NCI-H2029 treated with DMSO at 0.1 percent for 48 hours (cell line): ENCODE measurements at regions not wholly inside any gene's neighbourhood (a gene's known extent, or its start where the extent isn't known, plus 50 kb on each side); places are given as distances from the start of the nearest gene placed in this dataset.

Experiments used
- DNase-seq: peaks from one replicate; lab custom pipeline; 2025; lab: John Stamatoyannopoulos, UW

- DNase-seq: no peak
Observed at GRCh38 chr2:150585221-150585971, 97.9 kb upstream of the RND3 start.

DNA sequence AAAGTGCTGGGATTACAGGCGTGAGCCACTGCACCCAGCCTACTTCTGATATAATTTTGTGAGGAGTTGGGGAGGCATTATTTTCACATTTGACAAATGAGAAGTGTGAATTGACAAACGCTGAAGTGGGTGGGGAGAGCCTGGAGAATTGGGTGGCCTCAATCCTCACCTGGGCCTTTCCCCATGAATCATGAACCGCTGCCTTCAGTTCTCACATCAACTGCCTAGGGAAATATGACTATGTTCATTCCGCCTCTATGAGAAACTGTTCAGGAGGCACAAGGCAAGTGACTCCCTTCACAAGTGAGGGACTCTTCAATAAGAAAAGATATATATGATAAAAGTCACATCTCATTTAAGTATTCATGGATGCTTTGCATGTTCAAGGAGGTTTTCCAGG lies 96.6 kb upstream of the RND3 start:
- DNase-seq: no peak

- no peak for DNase-seq
Observed at GRCh38 chr2:150581717-150582472, 94.4 kb upstream of the RND3 start.

DNA sequence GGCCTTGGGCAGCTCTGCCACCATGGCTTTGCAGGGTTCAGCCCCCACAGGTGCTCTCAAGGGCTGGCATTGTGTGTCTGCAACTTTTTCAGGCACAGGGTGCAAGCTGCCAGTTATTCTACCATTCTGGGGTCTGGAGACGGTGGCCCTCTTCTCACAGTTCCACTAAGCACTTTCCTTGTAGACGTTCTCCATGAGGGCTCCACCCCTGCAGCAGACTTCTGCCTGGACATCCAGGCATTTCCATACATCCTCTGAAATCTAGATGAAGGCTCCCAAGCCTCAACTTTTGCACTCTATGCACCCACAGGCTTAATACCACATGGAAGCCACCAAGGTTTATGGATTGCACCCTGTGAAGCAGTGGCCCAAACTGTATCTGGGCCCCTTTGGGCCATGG lies 91.0 kb upstream of the RND3 start:
- DNase-seq: no peak

- no peak for DNase-seq
Observed at GRCh38 chr2:150575861-150576260, 88.4 kb upstream of the RND3 start.

DNA sequence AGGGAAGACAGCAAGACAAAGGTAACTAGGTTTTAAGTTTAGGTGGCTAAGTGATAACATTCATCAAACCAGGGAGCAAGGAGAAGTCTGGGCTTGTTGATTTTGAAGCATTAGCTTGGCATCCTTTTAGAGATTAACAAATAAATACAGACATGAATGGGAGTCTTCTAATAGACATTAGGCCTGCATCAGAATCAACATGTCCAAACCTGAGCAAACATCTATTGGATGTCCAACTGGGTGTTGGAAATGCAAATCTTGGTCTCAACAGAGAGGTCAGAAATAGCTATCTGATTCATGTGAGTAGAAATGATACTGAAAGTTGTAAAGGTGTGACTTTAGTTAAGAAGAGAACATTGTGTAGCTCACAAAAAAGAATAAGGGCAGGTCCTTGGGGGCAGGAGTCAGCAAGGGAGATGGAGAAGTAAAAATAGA lies 85.5 kb upstream of the RND3 start:
- DNase-seq: no peak

GRCh38 chr2:150572194-150572766 lies 84.8 kb upstream of the RND3 start:
- DNase-seq: no peak

GRCh38 chr2:150571121-150571520 lies 83.7 kb upstream of the RND3 start:
- no peak for DNase-seq

DNA sequence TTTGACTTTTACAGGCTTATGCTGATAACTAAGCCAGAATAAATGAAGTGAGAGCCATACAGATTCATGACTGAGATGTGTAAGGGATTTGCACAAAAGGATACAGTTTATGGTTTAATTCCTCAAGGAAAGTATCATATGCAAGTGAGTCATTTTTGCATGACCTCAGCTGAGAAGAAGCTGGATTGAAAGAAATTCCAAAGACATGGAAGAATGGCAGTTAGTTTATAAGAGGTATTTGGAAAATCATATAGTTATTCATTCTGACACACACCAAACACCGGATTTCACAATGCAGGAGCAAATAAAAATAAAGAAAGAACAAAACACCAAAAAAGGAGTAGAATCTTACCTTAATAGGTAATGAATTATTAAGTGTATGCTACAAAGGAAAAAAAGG lies 83.2 kb upstream of the RND3 start:
- no peak for DNase-seq

DNA sequence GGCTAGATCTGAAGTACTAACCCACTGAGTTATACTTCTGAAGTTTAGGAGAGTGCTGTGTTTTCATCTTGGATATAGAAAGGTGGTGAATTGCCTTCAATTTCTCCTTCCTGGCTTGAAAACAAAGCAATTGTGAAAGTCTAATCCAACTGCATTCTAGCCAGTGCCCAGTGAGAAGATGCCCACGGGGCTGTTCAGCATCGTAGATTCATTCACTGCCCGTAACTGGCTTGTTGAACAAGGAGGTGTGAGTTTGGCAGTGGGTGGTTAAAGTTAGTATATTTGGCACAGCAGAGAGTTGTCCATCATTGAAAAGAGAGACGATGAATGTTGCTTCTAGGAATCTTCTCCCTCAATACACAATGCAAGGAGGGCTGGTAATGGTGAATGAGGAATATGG lies 82.3 kb upstream of the RND3 start:
- DNase-seq: no peak

DNA sequence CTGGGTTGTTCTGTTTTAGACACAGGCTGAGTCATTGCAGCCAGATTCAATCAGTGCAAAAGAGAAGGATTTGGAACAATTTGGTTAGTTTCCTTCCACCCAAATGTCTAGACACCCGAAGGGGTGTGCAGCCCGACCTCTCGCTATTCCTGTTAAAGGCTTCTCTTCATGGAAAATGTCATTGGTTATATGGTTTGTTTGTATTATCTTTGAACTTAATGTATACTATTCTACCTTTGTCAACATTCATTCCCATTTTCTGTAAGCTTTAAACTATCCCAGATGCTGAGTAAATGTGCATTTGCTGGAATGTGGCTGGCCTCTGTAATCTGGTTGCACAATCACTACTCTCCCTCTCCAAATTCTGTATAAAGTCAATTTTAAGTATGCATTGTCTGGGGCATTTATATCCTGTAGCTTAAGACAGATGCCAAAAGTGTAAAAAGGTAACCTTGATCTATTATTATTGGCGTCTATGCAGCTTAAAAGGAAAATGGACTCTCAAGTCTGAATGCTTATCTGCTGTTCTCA lies 80.4 kb upstream of the RND3 start:
- no peak for DNase-seq

DNA sequence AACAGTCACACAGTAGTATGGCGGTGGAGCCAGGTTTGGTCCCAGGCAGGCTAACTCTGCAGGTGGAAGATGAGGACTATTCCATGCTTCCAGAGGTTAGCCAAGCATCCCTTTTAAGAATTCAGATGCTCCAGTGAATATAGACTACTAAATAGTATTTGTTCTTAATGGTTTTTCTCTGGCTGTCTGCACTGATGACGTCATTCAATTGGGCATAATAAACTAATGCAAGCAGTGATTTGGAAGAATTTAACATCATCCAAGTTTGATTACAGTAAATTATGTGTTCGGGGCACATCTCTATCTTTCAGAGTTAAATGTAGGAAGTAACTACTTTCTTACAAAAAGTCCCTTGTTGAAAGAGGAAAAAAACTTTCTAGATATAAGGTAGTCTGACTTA lies 78.8 kb upstream of the RND3 start:
- DNase-seq: no peak

- DNase-seq: no peak
Observed at GRCh38 chr2:150561076-150561475, 73.6 kb upstream of the RND3 start.

DNA sequence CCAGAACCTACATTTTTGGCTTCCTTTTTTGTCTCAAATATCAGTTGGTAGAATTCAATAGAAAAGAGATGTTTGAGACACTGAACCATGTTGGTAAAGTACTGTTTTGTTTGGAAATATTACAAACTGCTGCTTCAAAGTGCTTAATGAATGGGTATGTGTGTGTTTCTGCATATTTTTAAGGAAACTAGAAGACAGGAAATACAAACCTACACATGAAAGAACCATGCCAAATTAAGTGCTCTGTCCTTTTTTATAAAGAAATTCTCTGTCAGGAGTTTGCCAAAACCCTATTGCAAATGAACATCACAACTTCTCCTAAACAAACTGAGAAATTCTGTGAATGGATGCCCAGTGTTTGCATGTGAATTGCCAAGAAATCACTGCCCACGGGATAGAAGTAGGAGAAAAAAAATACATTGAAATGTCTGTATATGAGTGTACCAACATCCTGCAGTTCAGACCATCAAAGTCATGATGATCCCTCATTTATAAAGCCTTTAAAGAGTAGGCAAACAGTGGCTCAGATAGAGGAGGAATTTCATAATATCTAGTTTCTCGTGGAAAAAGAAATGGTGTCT lies 69.6 kb upstream of the RND3 start:
- DNase-seq: no peak

GRCh38 chr2:150555611-150556356 lies 68.3 kb upstream of the RND3 start:
- no peak for DNase-seq

- DNase-seq: no peak
Observed at GRCh38 chr2:150554046-150554445, 66.6 kb upstream of the RND3 start.

GRCh38 chr2:150552041-150552820 lies 64.8 kb upstream of the RND3 start:
- DNase-seq: no peak

DNA sequence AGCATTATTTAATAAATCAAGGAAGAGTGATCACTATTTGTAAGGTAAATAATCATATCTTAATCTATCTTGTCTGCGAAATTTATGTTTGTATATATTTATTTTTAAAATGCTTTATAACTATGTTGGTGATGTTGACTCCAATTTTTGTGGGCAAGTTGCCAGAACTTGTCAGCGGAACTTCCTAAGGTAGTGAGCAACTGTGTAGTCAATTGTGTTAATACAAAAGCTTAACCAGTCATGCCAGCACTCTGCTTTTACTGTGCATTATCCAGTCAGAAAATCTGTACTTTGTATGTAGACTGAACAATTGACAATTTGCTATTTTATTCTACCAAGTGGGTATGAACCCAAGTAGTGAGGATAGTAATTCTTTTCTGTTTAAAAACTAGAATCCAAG lies 61.9 kb upstream of the RND3 start:
- DNase-seq: no peak

DNA sequence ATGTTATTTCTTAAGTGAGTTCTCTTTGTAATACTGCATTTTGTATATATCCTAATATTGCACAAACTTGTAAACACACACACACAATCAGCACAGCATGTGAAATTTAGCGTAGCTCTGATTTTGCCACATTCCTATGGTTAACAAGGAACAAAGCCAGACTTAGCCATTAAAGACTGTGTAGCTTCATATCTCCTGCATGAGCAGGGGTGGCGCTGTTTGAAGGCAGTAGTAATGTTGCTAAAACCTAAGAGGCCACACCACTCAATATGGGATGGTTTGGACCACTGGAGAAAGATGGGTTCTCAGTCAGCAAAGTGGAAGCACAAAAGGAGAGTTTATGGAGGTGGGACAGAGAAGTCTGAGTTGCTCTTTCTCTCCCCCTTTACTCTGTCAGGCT lies 61.1 kb upstream of the RND3 start:
- no peak for DNase-seq

GRCh38 chr2:150545916-150546315 lies 58.4 kb upstream of the RND3 start:
- no peak for DNase-seq

DNA sequence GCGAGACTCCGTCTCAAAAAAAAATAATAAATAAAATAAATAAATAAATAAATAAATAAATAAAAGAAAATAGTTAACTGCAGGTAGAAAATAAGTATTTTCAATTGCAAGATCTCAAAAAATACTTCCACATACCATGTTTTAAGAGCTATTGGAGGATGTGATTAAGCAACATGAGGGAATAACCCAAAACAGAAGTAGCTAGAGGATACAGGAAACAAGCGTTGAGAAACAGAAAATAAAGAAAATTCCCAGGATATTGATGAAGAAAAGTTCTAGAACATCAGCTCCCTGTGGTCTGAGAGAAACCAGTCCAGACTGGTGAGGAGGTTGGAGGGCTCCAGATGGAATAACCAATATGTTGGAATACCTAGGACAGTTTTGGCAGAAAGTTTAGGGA lies 57.3 kb upstream of the RND3 start:
- no peak for DNase-seq
